Right lobe of liver (tissue), 6 donors: ENCODE measurements at regions not wholly inside any gene's neighbourhood (a gene's known extent, or its start where the extent isn't known, plus 50 kb on each side); places are given as distances from the start of the nearest gene placed in this dataset.

Experiments
- ATAC-seq, 4 donors: fragments of 200-7000 bp; cut with Tn5 transposase; one replicate each; pipeline ENCODE4 v1.9.1; 2020; ENCODE audit warnings: mild to moderate bottlenecking in 4 of 4, moderate library complexity in 4 of 4
- DNase-seq, 3 donors: peaks; one replicate each; pipeline ENCODE4 v3.0.0-alpha.2; 2020
- H3K27ac ChIP-seq, 3 donors: fragments of 200-600 bp; one replicate each; pipeline ENCODE4 v1.8.0; 2022
- H3K27me3 ChIP-seq, 2 donors: fragments of 200-600 bp; one replicate each; pipeline ENCODE4 v1.8.0; 2022
- H3K36me3 ChIP-seq, 4 donors: fragments of 200-600 bp; sonication (generic) in 1 of 4; one replicate each; pipeline versions ENCODE4 v1.5.1 to v1.8.0; 2017 to 2022; ENCODE audit warnings: control low read depth in 1 of 4
- H3K4me1 ChIP-seq, 4 donors: fragments of 200-600 bp; sonication (generic) in 1 of 4; one replicate each; pipeline versions ENCODE4 v1.5.1 to v1.8.0; 2017 to 2022; ENCODE audit warnings: control low read depth in 1 of 4
- H3K4me3 ChIP-seq, 3 donors: fragments of 200-600 bp; one replicate each; pipeline ENCODE4 v1.8.0; 2022
- H3K9me3 ChIP-seq, 4 donors: fragments of 200-600 bp; sonication (generic) in 1 of 4; one replicate each; pipeline versions ENCODE4 v1.5.1 to v1.8.0; 2017 to 2022; ENCODE audit warnings: control low read depth in 1 of 4
- CTCF ChIP-seq, 4 donors: fragments of 200-600 bp in 3 of 4; fragments of 450-650 bp in 1 of 4; IDR thresholded peaks; one replicate each; pipeline versions ENCODE4 v1.5.1 to v1.8.0; 2016 to 2022; ENCODE audit warnings: antibody characterized with exemption in 4 of 4, mild to moderate bottlenecking in 2 of 4
- POLR2A ChIP-seq: fragments of 450-650 bp; IDR thresholded peaks from one replicate; pipeline ENCODE4 v1.6.1; 2017; ENCODE audit warnings: antibody characterized with exemption, mild to moderate bottlenecking
- WGBS: methylation state at CpG from one replicate; pipeline ENCODE4 v1.1.6; 2018; ENCODE audit warnings: low coverage, low lambda C conversion rate; ENCODE audit not compliant: insufficient coverage; ENCODE audit errors: missing lambda C conversion rate; 5-methylcytosine and 5-hydroxymethylcytosine counted together
- intact Hi-C, 2 donors: fragments of 100-400 bp; cut with DNase I; formaldehyde crosslinking; loops; one replicate each; pipeline versions ENCODE4 v1.11.2 to v1.14.1; 2022
- donor health status: DM: no; HTN: yes; CAD: no.
- donor health status: DM: no; HTN: no; CAD: no.
- donor health status: DM: no; HTN: no; CAD: no.
- donor health status: DM: no; HTN: yes; CAD: no.
- donor health status: DM: no; HTN: yes; CAD: no.

GRCh38 chr7:35530124-35531109, 164.5 kb downstream of the HERPUD2 start:
- no peaks in the 10 kb centered on the region for H3K27me3 ChIP-seq
- no peaks in the 10 kb centered on the region for H3K9me3 ChIP-seq
- peak in 2 of 4 donors; percentile 9 to 30 for ATAC-seq
- intact Hi-C loops: loop anchor here in 1 of 2 donors (10.0 kb wide), 1 partner anchor 116 kb away; no protein-coding TSS in a partner anchor
- H3K36me3 ChIP-seq: no peaks in the 10 kb centered on the region
- no peak overlapping the region for H3K4me3 ChIP-seq
- TF ChIP-seq POLR2A: no peak
- TF ChIP-seq CTCF (IDR thresholded peaks at IDR 0.05): no peak
- 53% methylated on average over 3 of the region's 16 CpGs for WGBS
- no peak overlapping the region for H3K27ac ChIP-seq
- no peak for DNase-seq
- H3K4me1 ChIP-seq: peaks cover 0 to 17% (median 8%) of the 10 kb centered on the region in 4 donors

DNA sequence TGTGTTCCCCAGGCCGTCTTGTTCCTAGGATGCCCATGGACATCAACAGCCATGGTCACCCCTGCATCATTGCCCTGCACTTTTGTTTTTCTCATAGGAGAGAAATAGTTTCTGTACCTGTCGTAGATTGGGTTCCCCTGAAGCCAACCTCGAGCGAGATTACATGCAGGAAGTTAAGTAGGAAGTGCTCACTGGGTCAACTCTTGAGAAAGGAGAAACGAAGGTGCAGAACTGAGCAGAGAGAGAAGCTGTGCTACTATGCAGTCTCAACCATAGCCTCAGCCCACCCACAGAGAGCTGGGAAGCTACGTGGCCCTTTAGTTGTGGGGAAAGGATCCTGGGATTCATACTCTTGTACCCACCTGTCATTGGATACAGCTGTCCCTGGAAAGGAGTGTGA, 165.2 kb downstream of the HERPUD2 start:
- 53% methylated on average over 5 of the region's 6 CpGs for WGBS
- ATAC-seq: no peak
- Histone ChIP-seq H3K36me3 (no peaks in the 10 kb centered on the region), H3K27ac (no peak overlapping the region), H3K9me3 (no peaks in the 10 kb centered on the region), H3K27me3 (no peaks in the 10 kb centered on the region), H3K4me1 (peaks cover 0 to 17% (median 7%) of the 10 kb centered on the region in 4 donors), H3K4me3 (no peak overlapping the region)
- TF ChIP-seq CTCF (IDR thresholded peaks at IDR 0.05) (no peak), POLR2A (no peak)
- intact Hi-C loops: loop anchor here in 1 of 2 donors (10.0 kb wide), 1 partner anchor 115 kb away; no protein-coding TSS in a partner anchor
- DNase-seq: no peak

DNA sequence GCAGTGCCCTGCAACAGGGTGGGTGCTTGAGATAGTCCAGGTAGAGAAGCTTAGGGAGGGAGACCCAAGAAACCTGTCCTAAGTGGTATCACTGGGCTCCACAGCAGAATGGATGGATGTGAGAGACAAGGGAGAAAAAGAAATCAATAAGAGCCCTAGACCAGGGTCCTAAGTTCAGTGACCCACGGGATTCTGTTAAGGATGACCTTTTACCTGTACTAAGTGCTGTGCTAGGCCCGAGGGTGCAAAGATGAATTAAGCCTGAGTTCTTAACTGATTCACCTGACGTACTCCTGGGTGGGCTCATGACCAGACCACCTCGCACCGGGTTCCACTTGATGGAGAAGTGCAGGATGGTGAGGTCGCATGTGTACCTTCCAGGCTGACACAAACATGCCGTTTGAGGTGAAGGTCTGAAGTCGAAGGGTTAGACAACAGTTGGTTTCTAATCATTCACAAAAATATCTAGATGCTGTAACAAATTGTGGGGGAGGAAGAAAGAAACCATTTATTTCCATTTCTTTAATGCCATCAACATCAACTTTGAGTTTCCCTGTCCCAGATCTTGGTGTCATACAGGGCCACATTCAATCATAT, 166.5 kb downstream of the HERPUD2 start:
- Histone ChIP-seq H3K4me1 (peaks cover 0 to 17% (median 7%) of the 10 kb centered on the region in 4 donors), H3K9me3 (no peaks in the 10 kb centered on the region), H3K36me3 (no peaks in the 10 kb centered on the region), H3K4me3 (no peak overlapping the region), H3K27ac (no peak overlapping the region), H3K27me3 (no peaks in the 10 kb centered on the region)
- ATAC-seq: peak; percentile 83 to 95 (median 87)
- TF ChIP-seq CTCF (IDR thresholded peaks at IDR 0.05) (no peak), POLR2A (no peak)
- WGBS: 13% methylated on average over 4 of the region's 8 CpGs
- intact Hi-C loops: no loop called here
- DNase-seq: peak in 1 of 3 donors; percentile 62

DNA sequence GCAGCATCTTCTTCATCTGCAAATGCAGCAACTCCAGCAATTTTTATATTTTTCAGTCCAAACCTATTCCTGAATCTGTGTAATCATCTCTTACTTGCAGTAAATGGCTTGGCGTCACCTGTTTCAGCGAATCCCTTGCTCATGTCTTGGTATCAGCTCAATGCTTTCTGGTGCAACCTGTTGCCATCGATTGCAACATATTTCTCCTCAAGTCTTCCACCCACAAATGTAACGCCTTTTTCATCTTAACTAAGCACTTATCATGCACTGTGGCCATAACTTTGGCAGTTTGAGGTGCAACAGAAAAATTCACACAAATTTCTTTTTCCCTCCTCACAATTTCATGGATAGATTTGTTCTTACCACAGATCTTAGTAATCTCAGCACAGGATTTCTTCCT, 168.3 kb downstream of the HERPUD2 start:
- H3K36me3 ChIP-seq: no peaks in the 10 kb centered on the region
- ATAC-seq (no peak), DNase-seq (no peak)
- H3K4me3 ChIP-seq: no peak overlapping the region
- no peaks in the 10 kb centered on the region for H3K9me3 ChIP-seq
- intact Hi-C loops: no loop called here
- TF ChIP-seq CTCF (IDR thresholded peaks at IDR 0.05): no peak
- TF ChIP-seq POLR2A: no peak
- no peaks in the 10 kb centered on the region for H3K27me3 ChIP-seq
- H3K27ac ChIP-seq: no peak overlapping the region
- H3K4me1 ChIP-seq: peaks cover 0 to 17% (median 7%) of the 10 kb centered on the region in 4 donors
- WGBS: 84% methylated on average over 4 of the region's 4 CpGs
